Neutrophil (primary cell): ENCODE measurements at regions not wholly inside any gene's neighbourhood (a gene's known extent, or its start where the extent isn't known, plus 50 kb on each side); places are given as distances from the start of the nearest gene placed in this dataset.

Experiments used
- H3K27ac ChIP-seq: fragments of 200-600 bp; sonication (generic); 2 replicates; pipeline ENCODE4 v1.5.1; 2016; ENCODE audit warnings: mild to moderate bottlenecking, moderate library complexity
- H3K27me3 ChIP-seq: fragments of 200-600 bp; sonication (generic); 2 replicates; pipeline ENCODE4 v1.6.0; 2016; ENCODE audit warnings: mild to moderate bottlenecking
- H3K36me3 ChIP-seq: fragments of 200-600 bp; sonication (generic); 2 replicates; pipeline ENCODE4 v1.5.1; 2017
- H3K4me1 ChIP-seq, 2 experiments: fragments of 200-600 bp in 1 of 2; sonication (generic) in 1 of 2; 1 replicate in 1 of 2; 2 replicates in 1 of 2; pipeline versions ENCODE4 v1.5.1 to v1.6.1; 2013 to 2016; ENCODE audit warnings: low read depth in 1 of 2, low read length in 1 of 2, mild to moderate bottlenecking in 1 of 2, moderate library complexity in 1 of 2; ENCODE audit not compliant: control insufficient read depth in 1 of 2, insufficient read depth in 1 of 2
- H3K4me3 ChIP-seq, 2 experiments: fragments of 200-600 bp in 1 of 2; sonication (generic) in 1 of 2; 1 replicate in 1 of 2; 2 replicates in 1 of 2; pipeline ENCODE4 v1.5.1; 2013 to 2016; ENCODE audit warnings: low read depth in 1 of 2, low read length in 1 of 2, mild to moderate bottlenecking in 1 of 2, moderate library complexity in 1 of 2
- H3K9me3 ChIP-seq: fragments of 200-600 bp; sonication (generic); 2 replicates; pipeline ENCODE4 v1.5.1; 2016
- CTCF ChIP-seq: fragments of 200-600 bp; sonication (generic); IDR thresholded peaks from 2 replicates; pipeline ENCODE4 v1.5.1; 2016; ENCODE audit warnings: antibody characterized with exemption

GRCh38 chr5:147148715-147149114, 86.1 kb upstream of the STK32A start:
- H3K9me3 ChIP-seq: no peaks in the 10 kb centered on the region
- no peak overlapping the region for H3K27ac ChIP-seq
- H3K36me3 ChIP-seq: no peaks in the 10 kb centered on the region
- TF ChIP-seq CTCF: no peak
- no peaks in the 10 kb centered on the region for H3K27me3 ChIP-seq
- H3K4me1 ChIP-seq: no peaks in the 10 kb centered on the region
- H3K4me3 ChIP-seq: no peak overlapping the region

GRCh38 chr5:147152086-147152485, 82.7 kb upstream of the STK32A start:
- Histone ChIP-seq H3K9me3 (no peaks in the 10 kb centered on the region), H3K4me1 (no peaks in the 10 kb centered on the region), H3K36me3 (no peaks in the 10 kb centered on the region), H3K4me3 (no peak overlapping the region), H3K27ac (no peak overlapping the region), H3K27me3 (no peaks in the 10 kb centered on the region)
- no peak for TF ChIP-seq CTCF

GRCh38 chr5:147154809-147155208, 80.0 kb upstream of the STK32A start:
- H3K9me3 ChIP-seq: no peaks in the 10 kb centered on the region
- H3K4me1 ChIP-seq: no peaks in the 10 kb centered on the region
- no peaks in the 10 kb centered on the region for H3K36me3 ChIP-seq
- no peak overlapping the region for H3K4me3 ChIP-seq
- no peaks in the 10 kb centered on the region for H3K27me3 ChIP-seq
- TF ChIP-seq CTCF: no peak
- no peak overlapping the region for H3K27ac ChIP-seq

- Histone ChIP-seq H3K4me3 (no peak overlapping the region), H3K4me1 (no peaks in the 10 kb centered on the region), H3K27me3 (no peaks in the 10 kb centered on the region), H3K36me3 (no peaks in the 10 kb centered on the region), H3K9me3 (no peaks in the 10 kb centered on the region), H3K27ac (no peak overlapping the region)
- TF ChIP-seq CTCF: no peak
Measured at GRCh38 chr5:147156012-147156411, 78.8 kb upstream of the STK32A start.

- no peaks in the 10 kb centered on the region for H3K9me3 ChIP-seq
- no peak for TF ChIP-seq CTCF
- H3K4me3 ChIP-seq: no peak overlapping the region
- no peaks in the 10 kb centered on the region for H3K4me1 ChIP-seq
- H3K36me3 ChIP-seq: no peaks in the 10 kb centered on the region
- no peaks in the 10 kb centered on the region for H3K27me3 ChIP-seq
- H3K27ac ChIP-seq: no peak overlapping the region
Measured at GRCh38 chr5:147160902-147161700, 73.7 kb upstream of the STK32A start.
